Brain microvascular endothelial cell (primary cell): ENCODE measurements at regions not wholly inside any gene's neighbourhood (a gene's known extent, or its start where the extent isn't known, plus 50 kb on each side); places are given as distances from the start of the nearest gene placed in this dataset.

Experiments
- DNase-seq: peaks from one replicate; pipeline ENCODE4 v3.0.0-alpha.2; 2020
- H3K27ac ChIP-seq: fragments of 250-450 bp; sonication (Bioruptor Pico); 2 replicates; pipeline ENCODE4 v1.5.1; 2020; ENCODE audit warnings: mild to moderate bottlenecking, moderate library complexity
- H3K27me3 ChIP-seq: fragments of 250-450 bp; sonication (Bioruptor Pico); replicated peaks from 2 replicates; pipeline ENCODE4 v1.5.1; 2020; ENCODE audit warnings: mild to moderate bottlenecking
- H3K36me3 ChIP-seq: fragments of 250-450 bp; sonication (Bioruptor Pico); replicated peaks from 2 replicates; pipeline ENCODE4 v1.5.1; 2020; ENCODE audit warnings: mild to moderate bottlenecking
- H3K4me3 ChIP-seq: 2 replicates; pipeline ENCODE4 v1.5.1; 2011; ENCODE audit warnings: low read depth, mild to moderate bottlenecking, control low read depth, low read length, moderate library complexity
- CTCF ChIP-seq: IDR thresholded peaks from 2 replicates; pipeline ENCODE4 v1.5.1; 2011; ENCODE audit warnings: low read depth, mild to moderate bottlenecking, moderate library complexity, low read length, control low read depth, inconsistent platforms; ENCODE audit errors: missing control alignments
- in situ Hi-C: cut with HindIII; loops from 2 replicates; pipeline ENCODE4 v1.10.0; 2017; ENCODE audit warnings: low sequenced_read_pairs, low pct_ligation_motif_present

GRCh38 chr14:98808494-98809407 is 463.2 kb downstream of the BCL11B start:
- Histone ChIP-seq H3K27me3 (no peaks in the 10 kb centered on the region), H3K36me3 (no peaks in the 10 kb centered on the region), H3K4me3 (no peak overlapping the region), H3K27ac (no peak overlapping the region)
- no peak for DNase-seq
- no peak for TF ChIP-seq CTCF
- in situ Hi-C loops, result no loop called here

DNA sequence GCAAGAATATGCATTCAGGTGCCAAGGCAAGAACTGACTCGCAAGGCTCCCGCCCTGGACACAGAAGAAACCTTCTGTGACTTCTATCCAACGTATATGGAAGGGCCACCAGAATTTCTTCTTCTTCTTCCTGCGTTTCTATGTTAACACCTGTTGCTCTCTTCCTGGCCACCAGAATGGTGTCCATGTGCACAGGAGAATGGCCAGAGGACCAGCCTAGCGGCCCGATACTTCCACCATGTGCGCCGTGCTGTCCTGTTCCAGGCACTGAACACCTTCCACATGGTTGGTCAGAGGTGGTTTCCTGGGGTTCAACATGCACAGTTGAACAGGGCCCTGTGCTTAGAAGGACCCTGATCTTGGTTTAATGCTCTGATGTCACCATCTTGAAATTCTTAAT is 455.8 kb downstream of the BCL11B start:
- no peak for DNase-seq
- no peak overlapping the region for H3K27ac ChIP-seq
- in situ Hi-C loops, result no loop called here
- no peak for TF ChIP-seq CTCF
- H3K4me3 ChIP-seq, result no peak overlapping the region
- H3K27me3 ChIP-seq, result no peaks in the 10 kb centered on the region
- no peaks in the 10 kb centered on the region for H3K36me3 ChIP-seq

DNA sequence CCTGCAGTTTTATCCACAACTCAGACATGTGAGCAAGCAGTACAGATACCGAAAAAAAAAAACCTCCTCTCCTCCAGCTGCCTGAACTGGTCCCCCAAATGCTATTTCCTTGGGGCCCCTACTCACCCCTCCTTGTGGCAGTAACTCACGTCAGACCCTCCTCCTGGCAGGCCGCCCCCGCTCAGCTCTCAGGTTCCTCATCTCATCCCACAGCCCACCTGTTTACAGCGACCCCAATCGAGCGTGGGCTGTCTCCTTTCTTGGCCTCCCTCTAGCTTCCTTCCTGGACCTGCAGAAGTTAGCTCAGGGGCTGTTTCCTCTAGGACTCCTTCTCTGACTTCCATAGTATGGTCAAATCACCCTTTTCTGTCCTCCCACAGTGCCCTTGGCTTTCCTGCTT is 455.3 kb downstream of the BCL11B start:
- no peaks in the 10 kb centered on the region for H3K27me3 ChIP-seq
- H3K4me3 ChIP-seq, result no peak overlapping the region
- no peak for DNase-seq
- H3K36me3 ChIP-seq, result no peaks in the 10 kb centered on the region
- in situ Hi-C loops, result no loop called here
- no peak overlapping the region for H3K27ac ChIP-seq
- no peak for TF ChIP-seq CTCF

DNA sequence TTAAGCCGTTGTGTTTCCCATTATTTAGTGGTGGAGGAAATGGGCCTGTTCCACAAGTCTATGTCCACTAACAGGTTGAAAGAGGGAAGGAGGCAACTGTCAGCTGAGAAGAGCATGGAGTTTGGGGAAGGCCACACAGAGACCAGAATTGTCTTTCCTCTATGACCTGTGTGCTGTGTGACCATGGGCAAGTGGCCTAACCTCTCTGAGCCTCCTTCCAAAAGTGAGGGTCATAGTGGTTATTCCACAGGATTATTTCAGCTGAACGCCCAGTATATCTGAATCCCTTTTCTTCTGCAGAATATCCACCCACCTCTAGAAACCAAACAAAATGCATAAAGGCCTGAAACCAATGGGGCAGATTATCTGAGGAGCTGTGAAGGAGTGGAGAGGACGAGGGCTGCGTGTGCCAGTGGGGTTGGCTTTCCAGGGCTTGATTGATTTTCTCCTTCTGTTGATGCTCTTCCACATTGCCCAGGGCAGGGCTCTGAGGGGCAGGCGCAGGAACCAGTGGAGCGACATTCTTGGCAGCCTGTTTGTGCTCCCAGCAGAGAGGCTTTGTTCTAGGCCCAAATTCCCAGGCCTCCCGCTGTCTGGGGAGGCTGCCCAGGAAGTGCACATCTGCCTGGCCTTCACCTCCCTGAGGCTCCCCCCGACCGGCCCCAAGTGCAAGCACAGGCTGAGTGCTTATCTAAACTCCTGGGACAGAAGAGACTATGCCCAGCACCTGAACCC is 452.7 kb downstream of the BCL11B start:
- no peak for TF ChIP-seq CTCF
- DNase-seq, result no peak
- no peak overlapping the region for H3K27ac ChIP-seq
- no peaks in the 10 kb centered on the region for H3K36me3 ChIP-seq
- H3K27me3 ChIP-seq, result no peaks in the 10 kb centered on the region
- H3K4me3 ChIP-seq, result no peak overlapping the region
- in situ Hi-C loops, result no loop called here

GRCh38 chr14:98819867-98820206 is 452.2 kb downstream of the BCL11B start:
- H3K36me3 ChIP-seq, result no peaks in the 10 kb centered on the region
- in situ Hi-C loops, result no loop called here
- H3K4me3 ChIP-seq, result no peak overlapping the region
- no peak overlapping the region for H3K27ac ChIP-seq
- H3K27me3 ChIP-seq, result no peaks in the 10 kb centered on the region
- no peak for DNase-seq
- no peak for TF ChIP-seq CTCF
